ENCODE measurements at regions not wholly inside any gene's neighbourhood (a gene's known extent, or its start where the extent isn't known, plus 50 kb on each side); places are given as distances from the start of the nearest gene placed in this dataset.
"Not testable (repeated sequence)": the region's sequence is repeated elsewhere in the genome, so short reads cannot be mapped to it uniquely, and the experiment has no call there.

GRCh38 chr1:25011943-25012638, 82.0 kb upstream of the RUNX3 start:
- Histone ChIP-seq H3K4me1 (ENCODE audit: control insufficient read depth in 2 of 3, insufficient read depth in 2 of 3, low read depth in 1 of 3, low read length in 3 of 3) (no peaks in the 10 kb centered on the region), H3K9me3 (ENCODE audit: control insufficient read depth in 2 of 3, insufficient read depth in 1 of 3, low read length in 3 of 3) (no peaks in the 10 kb centered on the region), H3K27me3 (ENCODE audit: control insufficient read depth, insufficient read depth, low read length) (no peaks in the 10 kb centered on the region), H3K36me3 (ENCODE audit: control insufficient read depth in 2 of 3, insufficient read depth in 3 of 3, low read length in 3 of 3) (no peaks in the 10 kb centered on the region), H3K4me3 (ENCODE audit: low read length in 3 of 3) (no peak overlapping the region), H3K27ac (ENCODE audit: low read depth in 2 of 2, low read length in 2 of 2) (no peak overlapping the region), H3K9ac (ENCODE audit: low read length in 3 of 3) (no peak overlapping the region)
- intact Hi-C loops (cut with DNase I): no loop called here
- no peak for FAIRE-seq
- TF ChIP-seq CTCF (IDR thresholded peaks at IDR 0.05; ENCODE audit: borderline replicate concordance, extremely low read depth, insufficient read depth): no peak
- DNase-seq: peak in 3 of 5 donors; percentile 19 to 53 (median 36)

DNA sequence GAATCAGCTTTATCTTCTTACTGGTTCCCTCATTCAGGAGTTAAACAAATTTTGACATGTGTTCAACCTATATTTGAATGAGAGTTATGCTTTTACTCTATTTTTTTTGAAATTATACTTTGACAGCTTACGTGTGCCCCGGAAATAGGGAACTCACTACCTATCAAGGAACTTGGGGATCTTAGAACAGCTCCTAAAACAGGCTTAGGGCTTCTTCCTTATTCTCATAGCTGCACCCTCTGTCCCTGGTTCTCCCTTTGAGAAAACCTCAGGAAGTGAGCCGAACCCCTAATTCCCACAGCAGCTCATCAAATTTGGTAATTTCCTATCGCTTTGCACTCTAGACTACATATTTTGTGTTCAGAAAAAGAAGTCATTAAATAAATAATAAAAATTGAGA, 81.2 kb upstream of the RUNX3 start:
- Histone ChIP-seq H3K9ac (ENCODE audit: low read length in 3 of 3) (no peak overlapping the region), H3K27ac (ENCODE audit: low read depth in 2 of 2, low read length in 2 of 2) (no peak overlapping the region), H3K27me3 (ENCODE audit: control insufficient read depth, insufficient read depth, low read length) (no peaks in the 10 kb centered on the region), H3K4me1 (ENCODE audit: control insufficient read depth in 2 of 3, insufficient read depth in 2 of 3, low read depth in 1 of 3, low read length in 3 of 3) (no peaks in the 10 kb centered on the region), H3K36me3 (ENCODE audit: control insufficient read depth in 2 of 3, insufficient read depth in 3 of 3, low read length in 3 of 3) (no peaks in the 10 kb centered on the region), H3K4me3 (ENCODE audit: low read length in 3 of 3) (no peak overlapping the region), H3K9me3 (ENCODE audit: control insufficient read depth in 2 of 3, insufficient read depth in 1 of 3, low read length in 3 of 3) (no peaks in the 10 kb centered on the region)
- intact Hi-C loops (cut with DNase I): no loop called here
- no peak for TF ChIP-seq CTCF (IDR thresholded peaks at IDR 0.05; ENCODE audit: borderline replicate concordance, extremely low read depth, insufficient read depth)
- FAIRE-seq (no peak), DNase-seq (no peak)

- DNase-seq (no peak), FAIRE-seq (no peak)
- Histone ChIP-seq H3K9me3 (ENCODE audit: control insufficient read depth in 2 of 3, insufficient read depth in 1 of 3, low read length in 3 of 3) (no peaks in the 10 kb centered on the region), H3K4me3 (ENCODE audit: low read length in 3 of 3) (no peak overlapping the region), H3K4me1 (ENCODE audit: control insufficient read depth in 2 of 3, insufficient read depth in 2 of 3, low read depth in 1 of 3, low read length in 3 of 3) (no peaks in the 10 kb centered on the region), H3K27me3 (ENCODE audit: control insufficient read depth, insufficient read depth, low read length) (no peaks in the 10 kb centered on the region), H3K27ac (ENCODE audit: low read depth in 2 of 2, low read length in 2 of 2) (no peak overlapping the region), H3K9ac (ENCODE audit: low read length in 3 of 3) (no peak overlapping the region), H3K36me3 (ENCODE audit: control insufficient read depth in 2 of 3, insufficient read depth in 3 of 3, low read length in 3 of 3) (no peaks in the 10 kb centered on the region)
- no peak for TF ChIP-seq CTCF (IDR thresholded peaks at IDR 0.05; ENCODE audit: borderline replicate concordance, extremely low read depth, insufficient read depth)
- intact Hi-C loops (cut with DNase I): no loop called here
Measured at GRCh38 chr1:25009671-25010262, 79.7 kb upstream of the RUNX3 start.

DNA sequence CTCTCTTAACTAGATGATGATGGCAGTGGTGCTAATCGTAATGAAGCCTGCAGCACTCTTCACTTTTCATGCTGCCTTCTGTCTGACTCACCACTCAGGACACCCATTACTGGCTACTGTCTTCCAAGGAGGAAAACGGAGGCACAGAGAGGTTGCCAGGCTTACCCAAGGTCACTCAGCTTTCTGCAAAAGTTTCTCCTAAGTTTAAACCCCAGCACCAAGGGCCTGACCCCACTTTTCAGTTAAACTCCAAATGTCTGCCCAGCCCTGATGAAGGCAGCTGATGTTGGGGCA, 78.1 kb upstream of the RUNX3 start:
- no peak overlapping the region for H3K27ac ChIP-seq (ENCODE audit: low read depth in 2 of 2, low read length in 2 of 2)
- DNase-seq: no peak
- H3K4me3 ChIP-seq (ENCODE audit: low read length in 3 of 3): no peak overlapping the region
- no peaks in the 10 kb centered on the region for H3K27me3 ChIP-seq (ENCODE audit: control insufficient read depth, insufficient read depth, low read length)
- H3K9ac ChIP-seq (ENCODE audit: low read length in 3 of 3): no peak overlapping the region
- no peaks in the 10 kb centered on the region for H3K4me1 ChIP-seq (ENCODE audit: control insufficient read depth in 2 of 3, insufficient read depth in 2 of 3, low read depth in 1 of 3, low read length in 3 of 3)
- no peak for FAIRE-seq
- TF ChIP-seq CTCF (IDR thresholded peaks at IDR 0.05; ENCODE audit: borderline replicate concordance, extremely low read depth, insufficient read depth): no peak
- intact Hi-C loops (cut with DNase I): no loop called here
- H3K36me3 ChIP-seq (ENCODE audit: control insufficient read depth in 2 of 3, insufficient read depth in 3 of 3, low read length in 3 of 3): no peaks in the 10 kb centered on the region
- H3K9me3 ChIP-seq (ENCODE audit: control insufficient read depth in 2 of 3, insufficient read depth in 1 of 3, low read length in 3 of 3): no peaks in the 10 kb centered on the region

DNA sequence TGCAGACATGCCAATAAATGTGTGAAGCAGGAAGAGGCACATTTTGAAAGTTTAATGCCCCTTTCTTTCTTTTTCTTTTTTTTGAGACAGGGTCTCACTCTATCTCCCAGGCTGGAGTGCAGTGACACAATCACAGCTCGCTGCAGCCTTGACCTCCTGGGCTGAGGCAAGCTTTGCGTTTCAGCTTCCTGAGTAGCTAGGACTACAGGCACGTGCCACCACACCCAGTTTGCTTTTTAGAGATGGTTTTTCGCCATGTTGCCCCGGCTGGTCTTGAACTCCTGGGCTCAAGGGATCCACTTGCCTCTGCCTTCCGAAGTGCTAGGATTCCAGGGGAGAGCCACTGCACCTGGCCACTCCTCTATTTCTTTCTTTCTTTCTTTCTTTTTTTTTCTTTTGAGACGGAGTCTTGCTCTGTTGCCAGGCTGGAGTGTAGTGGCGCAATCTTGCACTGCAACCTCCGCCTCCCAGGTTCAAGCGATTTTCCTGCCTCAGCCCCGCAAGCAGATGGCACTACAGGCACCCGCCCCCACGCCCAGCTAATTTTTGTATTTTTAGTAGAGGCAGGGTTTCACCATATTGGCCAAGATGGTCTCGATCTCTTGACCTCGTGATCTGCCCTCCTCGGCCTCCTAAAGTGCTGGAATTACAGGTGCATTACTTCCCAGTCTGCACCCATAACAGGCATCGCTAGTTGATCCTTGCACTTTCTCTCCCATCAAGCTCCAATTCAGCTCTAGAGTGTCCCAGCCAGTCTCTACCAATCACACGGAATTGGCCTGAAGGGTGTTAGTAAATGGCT, 77.5 kb upstream of the RUNX3 start:
- DNase-seq; H3K36me3 ChIP-seq (ENCODE audit: control insufficient read depth in 2 of 3, insufficient read depth in 3 of 3, low read length in 3 of 3); FAIRE-seq: not testable (repeated sequence)

More for the DNA sequence above, 77.5 kb upstream of the RUNX3 start:
- intact Hi-C loops (cut with DNase I); H3K9ac ChIP-seq (ENCODE audit: low read length in 3 of 3); H3K9me3 ChIP-seq (ENCODE audit: control insufficient read depth in 2 of 3, insufficient read depth in 1 of 3, low read length in 3 of 3); H3K4me1 ChIP-seq (ENCODE audit: control insufficient read depth in 2 of 3, insufficient read depth in 2 of 3, low read depth in 1 of 3, low read length in 3 of 3); H3K4me3 ChIP-seq (ENCODE audit: low read length in 3 of 3); H3K27ac ChIP-seq (ENCODE audit: low read depth in 2 of 2, low read length in 2 of 2); H3K27me3 ChIP-seq (ENCODE audit: control insufficient read depth, insufficient read depth, low read length): not testable (repeated sequence)
